Endothelial cell of umbilical vein (primary cell): ENCODE measurements at regions not wholly inside any gene's neighbourhood (a gene's known extent, or its start where the extent isn't known, plus 50 kb on each side); places are given as distances from the start of the nearest gene placed in this dataset.

Source experiments
- CTCF ChIP-seq, 2 donors: IDR thresholded peaks; 1 replicate in 1 of 2; 2 replicates in 1 of 2; pipeline ENCODE4 v1.5.1; 2011; ENCODE audit warnings: low read length in 2 of 2, mild to moderate bottlenecking in 2 of 2, moderate library complexity in 2 of 2, control low read depth in 1 of 2, inconsistent platforms in 1 of 2, low read depth in 1 of 2; ENCODE audit not compliant: insufficient read depth in 1 of 2; ENCODE audit errors: extremely low read depth in 1 of 2
- EZH2 ChIP-seq: IDR thresholded peaks from 2 replicates; pipeline ENCODE4 v1.6.1; 2012; ENCODE audit warnings: borderline replicate concordance, low read depth, mild to moderate bottlenecking, moderate library complexity, low read length, inconsistent platforms; ENCODE audit not compliant: severe bottlenecking
- MAX ChIP-seq: IDR thresholded peaks from 2 replicates; pipeline ENCODE4 v1.6.1; 2011; ENCODE audit not compliant: insufficient read depth, insufficient read length
- POLR2A ChIP-seq: IDR thresholded peaks from 2 replicates; pipeline ENCODE4 v1.6.1; 2012; ENCODE audit warnings: low read depth, mild to moderate bottlenecking, control low read depth, low read length

GRCh38 chr3:166607933-166608521 lies 770.8 kb upstream of the BCHE start:
- TF ChIP-seq CTCF (IDR thresholded peaks at IDR 0.05; ENCODE audit: extremely low read depth in 1 of 2, insufficient read depth in 1 of 2, low read depth in 1 of 2, low read length in 2 of 2): no peak
- no peak for TF ChIP-seq EZH2
- no peak for TF ChIP-seq MAX
- no peak for TF ChIP-seq POLR2A
